Dermis blood vessel endothelial cell (primary cell): ENCODE measurements at regions not wholly inside any gene's neighbourhood (a gene's known extent, or its start where the extent isn't known, plus 50 kb on each side); places are given as distances from the start of the nearest gene placed in this dataset.
"Not testable (repeated sequence)": the region's sequence is repeated elsewhere in the genome, so short reads cannot be mapped to it uniquely, and the experiment has no call there.

Experiments used
- DNase-seq: peaks from one replicate; pipeline ENCODE4 v3.0.0; 2010

DNA sequence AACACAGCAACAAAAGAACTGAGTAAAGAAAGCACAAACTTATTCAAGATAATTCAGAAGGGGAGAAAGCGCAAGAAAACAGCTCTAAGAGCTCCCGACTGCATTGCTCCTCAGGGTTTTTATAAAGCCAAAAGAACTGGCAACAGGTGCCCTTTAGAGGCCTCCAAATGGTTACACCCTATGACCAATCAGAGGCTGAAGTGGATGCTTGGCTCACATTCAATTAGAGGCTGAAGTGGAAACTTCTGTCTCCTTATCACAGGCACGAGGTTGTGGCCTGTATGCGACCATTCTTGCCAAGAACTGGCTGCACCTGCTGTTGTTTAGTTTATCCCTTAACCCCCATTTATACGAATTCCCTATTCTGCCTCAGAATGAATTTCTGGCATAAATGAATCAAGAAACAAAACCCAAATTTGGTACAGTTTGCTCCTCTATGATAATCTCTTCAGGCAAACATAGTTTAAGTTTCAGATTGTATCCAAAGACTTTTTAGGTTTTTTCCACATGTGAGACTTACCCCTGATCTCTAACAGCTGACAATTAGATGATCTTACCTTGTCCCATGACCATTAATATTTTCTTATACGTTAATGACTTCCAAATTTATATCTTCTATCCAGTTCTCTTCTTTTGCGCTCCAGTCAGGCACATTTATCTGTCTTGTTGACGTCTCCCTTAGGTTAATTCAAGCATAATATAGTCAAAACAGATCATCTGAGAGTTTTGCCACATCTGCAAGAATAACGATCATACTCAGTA is 504.8 kb downstream of the NXPH1 start:
- DNase-seq: no peak

DNA sequence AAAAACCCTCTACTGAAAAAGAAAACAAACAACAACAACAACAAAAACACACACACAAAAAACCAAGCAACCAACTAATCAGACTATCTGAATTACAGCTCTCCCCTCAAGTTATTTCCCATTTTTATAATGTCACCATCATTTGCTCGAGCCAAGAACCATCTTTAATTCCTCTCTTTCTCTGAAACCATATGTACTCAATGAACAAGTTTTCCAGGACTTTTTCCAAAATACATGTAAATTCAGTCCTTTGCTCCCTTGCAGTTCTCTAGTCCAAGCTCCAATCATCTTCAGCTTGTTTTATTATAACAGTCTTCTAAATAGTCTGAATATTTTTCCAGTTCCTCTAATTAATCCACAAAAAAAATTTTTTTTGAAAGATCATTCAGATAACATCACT is 506.0 kb downstream of the NXPH1 start:
- no peak for DNase-seq

DNA sequence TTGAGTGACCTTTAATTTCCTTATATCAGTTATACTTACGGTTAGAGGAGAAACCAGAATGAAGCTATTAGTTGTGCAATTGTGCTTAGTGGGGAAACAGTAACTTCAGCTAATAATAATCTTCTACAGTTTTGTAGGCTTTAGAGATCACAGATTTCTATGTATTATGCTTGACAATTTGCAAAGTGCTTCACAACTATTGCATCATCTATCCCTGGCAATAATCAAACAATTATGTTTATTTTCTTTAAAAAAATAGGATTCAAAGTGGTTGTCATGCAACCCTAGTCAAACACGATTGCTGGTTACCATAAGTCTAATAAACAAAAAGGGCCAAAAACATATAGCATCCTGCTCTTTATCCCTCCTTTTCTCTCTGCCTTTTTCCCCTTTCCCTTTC is 530.3 kb downstream of the NXPH1 start:
- no peak for DNase-seq

DNA sequence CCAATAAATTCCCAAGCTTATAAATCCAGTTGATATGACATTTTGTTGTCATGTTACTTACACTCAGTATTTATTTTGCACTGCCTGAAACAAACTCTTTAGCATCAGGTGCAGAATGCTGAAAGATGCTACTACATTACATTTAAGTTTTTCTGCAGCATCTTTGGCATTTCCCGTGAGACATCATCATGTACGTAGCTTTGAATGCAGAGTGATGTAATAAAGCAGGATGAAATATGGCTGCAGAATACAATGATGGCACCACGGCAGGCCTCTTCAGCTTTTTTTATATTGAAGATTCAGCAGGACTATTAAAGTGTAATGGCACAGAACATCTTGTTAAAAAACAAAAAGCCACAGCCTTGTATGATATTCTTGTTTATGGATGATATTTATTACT is 531.8 kb downstream of the NXPH1 start:
- no peak for DNase-seq

DNA sequence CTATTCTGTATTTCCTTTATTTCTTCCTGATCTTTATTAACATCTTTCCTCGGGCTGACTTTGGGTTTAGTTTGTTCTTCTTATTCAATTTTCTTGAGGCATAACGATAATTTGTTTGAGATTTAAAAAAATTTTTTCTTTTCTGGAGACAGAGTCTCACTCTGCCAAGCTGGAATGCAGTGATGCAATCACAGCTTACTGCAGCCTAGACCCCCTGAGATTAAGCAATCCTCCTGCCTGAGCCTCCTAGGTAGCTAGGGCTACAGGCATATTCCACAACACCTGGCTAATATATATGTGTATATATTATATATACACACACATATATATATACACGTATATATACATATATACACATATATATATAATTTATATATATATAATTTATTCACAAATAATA is 540.2 kb downstream of the NXPH1 start:
- DNase-seq: no peak

DNA sequence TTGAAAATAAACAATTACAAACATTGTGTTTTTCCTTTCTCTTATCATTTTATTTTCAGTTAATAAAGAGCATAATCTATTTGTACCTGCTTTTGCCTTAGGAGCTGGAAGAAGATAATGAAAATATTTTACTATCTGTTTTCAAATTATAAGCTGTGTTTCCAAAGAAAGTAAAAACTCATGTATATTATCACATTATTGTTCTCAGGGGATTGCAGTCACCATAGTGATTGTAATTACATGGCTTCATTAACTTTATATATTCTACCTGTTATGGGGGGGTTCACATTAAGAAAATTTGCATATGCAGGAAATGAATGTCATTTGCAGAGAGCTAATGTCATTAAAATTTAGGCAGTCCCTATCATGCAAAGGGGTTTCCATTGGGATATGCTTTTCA is 542.3 kb downstream of the NXPH1 start:
- DNase-seq: no peak

DNA sequence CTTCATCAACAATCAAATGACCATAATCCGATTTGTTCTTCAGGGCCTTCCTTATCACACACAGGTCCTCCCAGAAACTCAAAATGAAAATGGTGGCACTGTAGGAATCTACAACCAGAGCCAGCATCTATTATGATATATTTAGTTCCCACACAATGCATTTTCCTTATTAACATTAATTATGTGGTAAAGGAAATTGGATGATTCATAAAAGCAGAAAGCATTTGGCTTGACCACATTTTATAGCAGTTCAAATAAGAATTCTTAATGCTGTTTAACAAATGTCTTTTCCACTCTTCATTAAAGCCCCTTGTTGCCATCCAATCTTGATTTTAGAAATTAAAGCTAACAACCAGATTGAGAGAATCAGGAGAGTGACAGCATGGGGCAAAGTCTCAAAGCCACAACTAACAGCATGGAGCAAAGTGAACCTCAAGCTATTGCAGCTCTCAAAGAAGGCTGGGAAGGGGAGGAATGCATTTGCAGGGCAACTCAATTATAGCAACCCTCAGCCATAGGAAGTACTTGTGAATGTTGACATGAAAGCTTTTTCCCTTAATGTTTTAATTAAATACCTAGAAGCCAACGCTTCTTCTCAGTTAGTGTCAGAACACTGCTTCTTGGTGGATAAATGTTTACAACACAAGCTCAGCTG is 549.1 kb downstream of the NXPH1 start:
- DNase-seq: no peak

DNA sequence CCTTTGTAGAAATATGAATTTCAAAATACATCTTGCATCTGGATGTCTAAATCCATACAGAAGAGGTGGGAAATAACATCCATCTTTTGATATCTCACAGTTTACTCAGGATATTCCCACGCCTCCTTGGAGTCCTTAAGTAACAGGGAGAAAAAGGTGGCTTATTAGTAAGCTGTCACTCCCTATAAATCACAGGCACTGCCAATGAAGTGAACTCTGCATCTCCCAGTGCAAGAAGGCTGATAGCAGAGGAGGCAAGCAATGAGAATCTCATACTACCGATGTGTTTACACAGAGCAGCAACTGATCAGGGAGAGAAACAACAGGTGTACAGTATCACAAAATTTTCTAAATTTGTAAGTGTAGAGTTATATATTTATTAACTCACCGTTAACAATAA is 551.8 kb downstream of the NXPH1 start:
- no peak for DNase-seq

DNA sequence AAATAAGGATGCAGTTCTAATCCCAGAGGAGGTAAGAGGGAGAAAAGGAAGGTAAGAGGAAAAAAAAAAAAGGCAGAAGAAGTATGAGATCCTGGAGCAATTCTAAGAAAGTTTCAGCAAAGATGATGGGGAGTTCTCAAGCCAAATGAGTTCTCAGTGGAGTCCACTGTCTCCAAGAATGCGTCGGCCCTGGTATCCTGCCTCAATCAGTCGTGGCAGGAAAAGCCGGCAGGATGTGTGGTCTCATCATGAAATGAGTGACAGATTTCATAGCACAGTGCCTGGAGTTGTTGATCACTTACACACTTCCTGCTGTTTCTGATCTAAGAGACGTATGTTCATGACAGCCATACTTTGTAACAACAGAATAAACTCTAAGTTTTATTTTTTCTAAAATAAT is 554.9 kb downstream of the NXPH1 start:
- no peak for DNase-seq

DNA sequence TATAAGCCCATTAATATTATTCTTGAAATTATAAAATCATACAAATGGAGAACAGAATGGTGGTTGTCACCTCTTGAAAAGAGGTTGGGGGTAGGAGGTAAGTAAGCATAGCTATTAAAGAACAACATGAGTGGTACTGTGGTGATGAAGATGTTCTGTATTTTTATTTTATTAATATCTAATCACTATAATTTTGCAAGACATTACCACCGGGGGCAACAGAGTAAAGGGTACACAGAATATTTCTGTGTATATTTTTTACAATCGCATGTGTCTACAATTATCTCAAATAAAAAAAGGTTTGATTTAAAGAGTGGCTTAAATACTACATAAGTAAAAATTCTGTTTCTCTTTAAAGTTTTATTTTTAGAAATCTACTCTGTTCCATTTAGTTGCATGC is 557.8 kb downstream of the NXPH1 start:
- DNase-seq: no peak

DNA sequence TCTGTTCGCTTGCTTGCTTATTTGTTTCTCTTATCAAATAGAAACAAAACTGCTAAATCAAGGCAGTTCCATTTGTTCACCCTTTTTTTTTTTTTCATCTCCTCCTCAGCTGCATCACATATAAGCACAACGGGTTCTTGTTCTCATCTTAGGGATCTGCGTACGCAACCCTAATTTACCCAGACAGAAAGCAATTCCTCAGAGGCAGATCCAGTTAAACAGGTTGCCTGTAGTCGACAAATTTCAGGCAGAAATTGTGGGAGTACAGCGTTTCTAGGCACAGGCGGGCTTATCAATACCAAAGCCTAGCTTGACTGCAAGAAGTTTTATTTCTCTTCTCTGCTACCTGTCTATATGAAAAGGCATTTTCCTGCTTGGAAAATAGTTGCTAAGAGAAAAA is 565.4 kb downstream of the NXPH1 start:
- DNase-seq: no peak

DNA sequence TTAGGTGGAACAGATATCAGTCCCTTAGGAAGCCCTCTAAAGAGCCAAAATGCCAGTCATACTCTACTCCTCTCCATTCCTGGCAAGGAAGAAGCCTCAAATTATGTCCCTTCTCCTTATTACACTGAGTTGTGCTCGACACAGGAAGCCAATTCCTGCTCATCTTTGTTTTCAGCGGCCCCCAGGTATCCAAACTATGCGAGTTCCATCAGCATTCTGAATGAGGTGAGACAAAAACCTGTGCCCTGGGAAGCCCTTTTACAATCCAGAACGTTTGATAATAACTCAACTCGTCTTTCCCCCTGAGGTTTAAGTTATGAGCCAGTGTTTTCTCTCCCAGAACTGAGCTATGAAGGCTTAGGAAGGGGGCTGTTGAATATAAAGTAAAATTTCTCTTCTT is 580.5 kb downstream of the NXPH1 start:
- DNase-seq: no peak

DNA sequence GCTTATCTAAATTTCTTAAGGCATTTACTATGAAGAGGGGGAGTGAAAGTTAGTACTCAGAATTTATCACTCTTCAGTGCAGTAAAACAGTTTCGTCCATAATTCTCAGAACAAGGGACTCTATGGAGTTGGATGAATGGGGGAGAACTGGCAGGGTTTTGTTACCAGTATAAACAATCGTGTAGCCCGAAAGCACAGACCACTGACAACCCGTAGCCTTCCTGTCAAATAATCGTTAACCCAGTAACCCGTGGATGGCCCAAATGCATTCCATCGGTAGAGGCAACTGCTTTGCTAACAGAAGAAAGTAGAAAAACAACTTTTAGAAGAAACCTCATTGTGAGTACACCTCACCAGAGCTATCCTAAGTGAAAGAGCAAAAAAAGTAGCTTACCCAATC is 583.9 kb downstream of the NXPH1 start:
- DNase-seq: no peak

DNA sequence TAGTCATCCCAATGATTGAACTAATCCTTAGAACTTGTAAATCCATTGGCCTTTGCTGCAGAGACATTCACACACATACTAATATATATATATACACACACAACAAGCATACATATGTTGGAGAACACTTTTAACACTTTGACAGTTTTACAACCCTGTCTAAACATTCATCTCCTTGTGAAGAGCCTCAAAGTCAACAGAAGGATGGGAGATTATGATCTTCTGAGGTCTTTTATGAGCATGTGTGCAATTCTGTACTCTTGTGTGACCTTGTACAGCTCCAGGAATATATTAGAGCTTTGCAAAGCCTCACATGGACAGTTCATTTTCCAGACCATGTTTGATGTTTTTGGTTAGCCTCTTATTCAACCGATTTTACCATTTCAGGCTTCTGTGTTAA is 589.0 kb downstream of the NXPH1 start:
- DNase-seq: no peak

DNA sequence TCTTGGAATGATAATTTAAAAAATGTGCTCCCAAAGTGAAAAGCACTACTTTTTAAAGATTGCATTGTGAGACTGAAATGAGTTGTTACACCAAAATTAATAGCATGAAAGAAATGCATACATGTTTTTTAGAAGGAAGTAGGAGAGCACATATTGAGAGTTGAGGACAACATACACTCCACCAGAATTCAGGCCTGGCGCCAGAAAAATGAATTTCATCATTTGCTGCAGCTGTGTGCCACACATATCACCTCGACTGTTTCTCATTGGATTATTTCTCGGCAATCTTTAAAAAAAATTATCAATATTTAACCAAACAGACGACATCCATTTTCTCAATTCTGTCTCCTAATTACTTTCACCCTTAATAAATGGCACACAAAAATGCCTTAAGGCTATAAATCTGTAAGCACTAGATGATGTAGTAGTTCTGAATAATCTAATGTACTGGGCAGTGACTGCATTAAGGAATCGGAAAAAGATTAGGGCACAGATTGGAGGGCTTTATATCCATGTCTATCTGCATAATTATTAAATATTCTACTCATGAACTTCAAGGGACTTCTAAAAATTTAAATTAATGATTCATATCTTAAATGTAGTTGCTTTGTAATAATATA is 590.4 kb downstream of the NXPH1 start:
- DNase-seq: no peak

DNA sequence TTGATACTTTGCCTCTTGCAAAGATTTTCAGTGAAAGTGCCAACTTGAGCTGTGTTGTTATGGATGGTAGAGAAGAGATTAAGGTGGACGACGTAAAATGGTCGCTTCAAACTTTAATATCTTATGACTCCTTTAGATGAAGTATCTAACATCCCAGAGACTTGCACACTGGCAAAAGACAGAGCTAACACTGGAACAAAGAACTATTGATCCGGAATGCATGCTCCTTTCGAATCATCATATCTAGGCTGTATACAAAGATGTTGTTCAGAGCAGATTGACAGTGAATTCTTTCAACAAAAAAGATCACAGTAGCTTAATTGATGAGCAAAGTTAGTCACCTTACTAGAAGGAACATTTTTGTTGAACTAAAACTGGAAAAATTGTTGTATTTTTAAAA is 592.7 kb downstream of the NXPH1 start:
- no peak for DNase-seq

DNA sequence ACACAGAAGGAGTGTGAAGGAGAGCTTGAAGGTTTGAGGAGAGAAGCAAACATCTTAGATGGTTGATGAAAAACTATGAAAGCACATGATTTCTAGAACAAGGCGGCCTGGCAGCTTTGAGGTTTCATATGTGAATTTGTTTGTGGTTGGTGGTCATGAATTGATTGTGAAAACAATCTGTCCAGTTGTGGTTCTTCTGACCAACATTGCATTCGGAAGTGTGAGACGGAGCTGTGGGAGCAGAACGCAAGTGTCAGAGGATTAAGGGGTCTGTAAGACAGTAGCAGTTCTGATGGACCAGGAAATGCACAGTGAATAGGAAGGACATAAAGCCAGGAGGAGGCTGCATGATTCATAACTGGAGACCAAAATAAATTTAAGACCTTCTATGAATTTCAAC is 594.6 kb downstream of the NXPH1 start:
- DNase-seq: no peak

DNA sequence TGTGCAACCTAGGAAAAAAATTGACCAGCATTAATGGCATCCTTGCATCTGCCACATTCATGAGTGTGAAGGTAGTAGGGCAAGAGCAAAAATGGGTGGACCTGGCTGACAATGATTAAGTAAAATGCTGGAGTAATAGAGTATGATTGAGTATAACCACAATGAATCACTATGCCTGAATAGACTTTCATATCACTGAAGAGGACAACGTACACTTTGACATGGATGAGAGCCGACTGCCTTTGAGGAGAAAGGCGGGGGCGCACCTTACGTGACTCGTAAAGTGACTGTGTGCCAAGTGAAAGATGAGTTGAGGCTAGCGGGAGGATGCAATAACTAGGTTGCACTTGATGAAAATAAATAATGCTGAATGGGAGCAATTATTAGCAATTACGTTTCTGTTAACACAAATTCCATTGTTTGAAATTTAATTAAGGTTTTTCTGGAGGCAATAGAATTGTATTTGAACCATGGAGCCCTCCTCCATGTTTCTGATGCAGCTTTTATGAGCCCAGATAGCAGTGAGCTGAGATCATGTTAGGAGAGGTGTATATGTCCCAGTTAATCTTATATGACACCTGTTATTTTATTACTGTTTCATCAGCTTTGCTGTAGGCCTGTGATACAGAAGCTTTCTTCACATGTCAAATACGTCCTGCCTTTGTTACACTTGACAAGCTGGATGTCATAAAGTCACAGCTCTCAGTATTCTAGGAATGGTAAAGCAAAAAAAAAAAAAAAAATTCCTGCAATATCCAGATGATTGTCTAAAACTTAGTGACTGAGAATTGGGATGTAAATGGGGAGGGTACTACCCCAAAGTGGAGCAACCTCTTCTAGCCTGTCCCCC is 596.5 kb downstream of the NXPH1 start:
- DNase-seq: no peak

DNA sequence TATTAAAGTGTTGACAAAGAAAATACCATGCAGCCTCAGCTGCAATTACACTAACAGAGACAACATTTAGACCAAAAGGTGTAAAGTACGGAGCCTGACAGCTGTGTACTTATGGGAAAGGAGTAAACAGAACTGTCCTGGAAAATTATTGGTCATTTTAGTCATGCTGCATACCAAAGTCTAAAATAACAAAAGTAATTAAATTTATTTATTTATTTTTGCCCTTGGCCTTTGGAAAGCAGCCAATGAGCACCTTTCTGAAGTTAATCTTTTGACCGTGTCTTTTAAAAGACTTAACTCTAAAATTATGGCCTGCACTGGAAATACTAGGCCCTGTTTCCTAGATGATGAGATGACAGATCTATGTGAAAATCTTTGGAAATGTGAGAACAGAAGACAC is 597.6 kb downstream of the NXPH1 start:
- no peak for DNase-seq

DNA sequence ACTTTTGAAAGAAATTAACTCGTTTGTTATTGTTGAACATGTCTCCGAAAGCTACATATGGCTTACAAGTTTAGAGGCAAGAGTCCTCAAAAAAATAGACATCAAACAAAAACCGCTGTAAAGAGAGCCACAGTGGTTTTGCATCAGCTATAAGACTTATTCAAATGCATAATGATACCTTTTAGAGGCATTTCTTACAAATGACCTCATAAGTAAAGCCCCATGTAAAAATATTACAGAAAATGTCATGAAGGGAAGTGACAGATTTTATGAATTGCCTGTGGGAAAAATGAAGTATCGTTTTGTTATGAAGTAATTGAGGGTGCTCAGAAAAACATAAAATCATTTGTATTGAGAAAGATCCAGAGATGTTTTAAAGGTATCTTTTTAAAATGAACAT is 598.0 kb downstream of the NXPH1 start:
- DNase-seq: no peak

DNA sequence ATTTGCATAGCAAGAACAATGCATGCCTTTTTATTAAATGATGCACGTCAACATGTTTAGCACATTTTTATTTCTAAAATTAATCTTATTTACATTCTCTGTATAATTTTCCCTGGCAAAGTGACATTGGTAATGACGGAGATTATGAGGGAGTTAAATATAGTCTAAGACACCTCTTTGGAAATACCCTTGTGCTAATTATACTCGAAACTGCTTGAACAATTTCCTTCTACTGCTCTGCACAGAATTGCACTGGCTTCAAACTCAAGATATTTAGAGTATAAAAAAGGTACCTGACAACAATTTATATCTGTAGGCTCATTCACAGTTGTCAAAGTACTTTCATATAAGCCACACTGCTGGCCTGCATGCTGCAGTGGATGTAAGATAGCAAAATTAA is 602.7 kb downstream of the NXPH1 start:
- no peak for DNase-seq

DNA sequence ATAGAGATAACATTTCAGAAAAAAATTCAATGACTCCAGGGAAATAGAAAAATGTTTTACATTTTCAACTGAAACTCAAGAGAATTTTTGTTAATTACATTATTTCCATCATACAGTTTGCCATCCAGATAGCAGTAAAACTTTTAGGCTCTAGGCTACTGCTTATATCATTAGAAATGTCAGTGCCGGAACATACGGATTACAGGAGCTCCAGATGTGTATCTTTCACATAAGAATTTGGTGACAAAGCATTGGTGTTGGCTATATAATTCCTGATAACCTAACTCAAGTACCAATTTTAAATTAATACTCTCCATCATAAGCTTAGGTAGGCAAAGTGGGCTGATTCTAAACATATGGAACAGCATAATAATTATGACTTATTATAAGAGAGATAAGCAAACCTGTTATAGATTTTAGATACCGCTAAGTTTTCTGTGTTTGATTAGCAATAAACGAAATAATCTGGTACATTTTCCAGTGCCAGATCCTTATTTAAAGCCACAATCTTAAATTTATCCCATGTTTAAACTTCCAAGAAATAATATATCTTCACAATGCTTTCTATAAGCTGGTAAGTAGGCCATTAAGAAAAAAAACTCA is 637.9 kb downstream of the NXPH1 start:
- DNase-seq: no peak

DNA sequence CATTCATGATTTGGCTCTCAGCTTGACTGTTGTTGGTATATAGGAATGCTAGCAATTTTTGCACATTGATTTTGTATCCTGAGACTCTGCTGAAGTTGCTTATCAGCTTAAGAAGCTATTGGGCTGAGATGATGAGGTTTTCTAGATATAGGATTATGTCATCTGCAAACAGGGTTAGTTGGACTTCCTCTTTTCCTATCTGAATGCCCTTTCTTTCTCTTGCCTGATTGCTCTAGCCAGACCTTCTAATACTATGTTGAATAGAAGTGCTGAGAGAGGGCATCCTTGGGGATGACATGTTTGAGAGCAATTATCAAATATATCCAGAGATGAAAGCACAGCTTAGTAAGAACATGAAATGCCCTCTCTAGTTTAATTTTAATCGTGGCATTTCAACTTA is 642.4 kb downstream of the NXPH1 start:
- DNase-seq: not testable (repeated sequence)
